SK-N-DZ (cell line): ENCODE measurements at regions not wholly inside any gene's neighbourhood (a gene's known extent, or its start where the extent isn't known, plus 50 kb on each side); places are given as distances from the start of the nearest gene placed in this dataset.

Experiments
- DNase-seq: peaks from one replicate; pipeline ENCODE4 v3.0.0-alpha.2; 2015; ENCODE audit warnings: low spot score

- DNase-seq, result no peak
These were observed 93.8 kb upstream of the CLMN start for GRCh38 chr14:95413289-95414215.

GRCh38 chr14:95410838-95411237, 91.1 kb upstream of the CLMN start:
- no peak for DNase-seq

- DNase-seq, result peak; percentile 57
These were observed 90.0 kb upstream of the CLMN start for GRCh38 chr14:95409477-95410272.

GRCh38 chr14:95408731-95409476, 89.2 kb upstream of the CLMN start:
- no peak for DNase-seq

- DNase-seq, result no peak
These were observed 87.6 kb upstream of the CLMN start for GRCh38 chr14:95407354-95407753.

- DNase-seq, result no peak
These were observed 87.1 kb upstream of the CLMN start for GRCh38 chr14:95406756-95407277.

- no peak for DNase-seq
These were observed 84.9 kb upstream of the CLMN start for GRCh38 chr14:95404583-95404982.

GRCh38 chr14:95402578-95402977, 82.9 kb upstream of the CLMN start:
- DNase-seq, result no peak

- DNase-seq, result no peak
These were observed 82.5 kb upstream of the CLMN start for GRCh38 chr14:95402176-95402575.

- DNase-seq, result no peak
These were observed 79.2 kb upstream of the CLMN start for GRCh38 chr14:95398630-95399547.

- DNase-seq, result peak; percentile 39
These were observed 77.6 kb upstream of the CLMN start for GRCh38 chr14:95397325-95397724.

- no peak for DNase-seq
These were observed 76.5 kb upstream of the CLMN start for GRCh38 chr14:95396221-95396620.

GRCh38 chr14:95395098-95395737, 75.5 kb upstream of the CLMN start:
- DNase-seq, result no peak

GRCh38 chr14:95394297-95395097, 74.8 kb upstream of the CLMN start:
- DNase-seq, result no peak

GRCh38 chr14:95392841-95393240, 73.1 kb upstream of the CLMN start:
- no peak for DNase-seq

- no peak for DNase-seq
These were observed 71.6 kb upstream of the CLMN start for GRCh38 chr14:95391331-95391730.

- DNase-seq, result no peak
These were observed 69.8 kb upstream of the CLMN start for GRCh38 chr14:95389471-95390011.

- no peak for DNase-seq
These were observed 69.0 kb upstream of the CLMN start for GRCh38 chr14:95388699-95389098.
